GM06990 (cell line): ENCODE measurements at regions not wholly inside any gene's neighbourhood (a gene's known extent, or its start where the extent isn't known, plus 50 kb on each side); places are given as distances from the start of the nearest gene placed in this dataset.

Experiments used
- DNase-seq: peaks from one replicate; pipeline ENCODE4 v3.0.0-alpha.2; 2011; ENCODE audit not compliant: insufficient read length; ENCODE audit errors: extremely low read depth
- H3K27me3 ChIP-seq: replicated peaks from 2 replicates; pipeline ENCODE4 v1.6.0; 2011; ENCODE audit warnings: low read length; ENCODE audit not compliant: control insufficient read depth, insufficient read depth
- H3K36me3 ChIP-seq: 2 replicates; pipeline ENCODE4 v1.5.1; 2011; ENCODE audit warnings: low read length; ENCODE audit not compliant: control insufficient read depth, insufficient read depth
- H3K4me3 ChIP-seq: replicated peaks from 2 replicates; pipeline ENCODE4 v1.5.1; 2011; ENCODE audit warnings: low read depth, mild to moderate bottlenecking, control low read depth, low read length
- CTCF ChIP-seq: IDR thresholded peaks from 2 replicates; pipeline ENCODE4 v1.5.1; 2011; ENCODE audit warnings: low read length, control low read depth, mild to moderate bottlenecking, inconsistent platforms; ENCODE audit not compliant: insufficient read depth, poor library complexity, severe bottlenecking

DNA sequence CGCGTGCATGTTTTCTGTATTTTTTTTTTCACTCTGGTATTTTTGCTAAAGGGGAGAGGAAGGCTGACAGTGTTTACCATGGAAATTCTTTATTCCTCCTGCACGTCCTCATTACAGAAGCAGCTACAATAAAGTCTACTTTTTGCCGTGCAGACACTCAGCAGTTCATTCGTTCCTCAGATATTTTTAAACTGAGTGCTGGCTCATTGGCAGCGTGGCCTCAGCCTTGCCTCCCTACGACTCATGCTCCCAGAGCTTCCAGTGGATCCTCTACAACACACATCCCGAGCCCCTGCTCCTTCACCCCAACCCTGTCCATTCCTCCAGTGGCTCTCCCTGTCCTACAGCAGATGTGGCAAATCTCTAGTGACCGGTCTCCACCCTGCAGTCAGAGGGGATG, 239.2 kb upstream of the ZMIZ1 start:
- no peak for DNase-seq
- no peak for TF ChIP-seq CTCF
- H3K27me3 ChIP-seq = no peaks in the 10 kb centered on the region; the same call in none of the 2 replicates
- H3K36me3 ChIP-seq = no peaks in the 10 kb centered on the region
- H3K4me3 ChIP-seq = no peak overlapping the region

GRCh38 chr10:78830062-78830975, 238.4 kb upstream of the ZMIZ1 start:
- no peak overlapping the region for H3K4me3 ChIP-seq
- no peak for DNase-seq
- no peaks in the 10 kb centered on the region for H3K36me3 ChIP-seq
- TF ChIP-seq CTCF = no peak
- H3K27me3 ChIP-seq = no peaks in the 10 kb centered on the region; the same call in none of the 2 replicates

GRCh38 chr10:78830976-78831375, 237.8 kb upstream of the ZMIZ1 start:
- no peaks in the 10 kb centered on the region for H3K36me3 ChIP-seq
- TF ChIP-seq CTCF = no peak
- no peaks in the 10 kb centered on the region; the same call in none of the 2 replicates for H3K27me3 ChIP-seq
- no peak for DNase-seq
- no peak overlapping the region for H3K4me3 ChIP-seq

DNA sequence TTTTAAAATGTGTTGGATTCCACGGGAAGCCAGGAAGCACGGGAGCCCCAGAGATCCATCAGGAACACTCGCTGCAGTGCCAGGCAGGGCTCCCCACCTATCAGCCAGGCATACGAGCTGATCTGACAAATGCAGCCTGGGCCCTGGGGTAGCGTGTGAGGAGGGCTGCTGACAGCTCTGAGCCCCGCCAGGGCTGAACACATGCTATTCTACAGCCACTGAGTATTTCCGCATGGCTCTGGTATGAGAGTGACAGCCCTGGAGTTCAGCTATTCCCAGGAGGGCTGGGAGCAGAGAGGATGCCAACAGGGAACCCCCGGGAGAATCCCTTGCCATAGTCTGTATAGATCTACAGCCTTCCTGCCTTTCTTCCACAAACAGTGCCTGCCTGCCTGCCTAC, 237.3 kb upstream of the ZMIZ1 start:
- no peaks in the 10 kb centered on the region for H3K36me3 ChIP-seq
- no peak for TF ChIP-seq CTCF
- H3K27me3 ChIP-seq = no peaks in the 10 kb centered on the region; the same call in none of the 2 replicates
- no peak overlapping the region for H3K4me3 ChIP-seq
- DNase-seq = no peak

DNA sequence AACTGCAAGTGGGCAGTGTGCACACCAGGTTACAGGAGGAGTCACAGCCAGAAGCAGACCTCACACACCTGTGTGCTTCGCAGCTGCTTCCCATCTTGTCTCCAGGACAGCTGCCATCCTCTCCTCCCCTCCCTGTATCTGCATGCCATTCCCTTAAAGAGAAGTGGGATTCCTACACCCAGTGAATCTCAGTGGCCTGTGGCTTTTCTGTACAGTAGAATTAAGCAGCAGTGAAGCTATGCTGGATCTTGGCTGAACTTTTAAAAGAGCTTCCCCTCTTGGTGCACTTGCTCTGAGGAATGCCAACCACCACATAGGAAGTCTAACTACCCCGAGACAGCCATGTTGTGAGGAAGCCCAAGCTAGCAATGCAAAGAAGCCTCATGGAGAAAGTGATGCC, 236.5 kb upstream of the ZMIZ1 start:
- DNase-seq = no peak
- Histone ChIP-seq H3K36me3 (no peaks in the 10 kb centered on the region), H3K4me3 (no peak overlapping the region), H3K27me3 (no peaks in the 10 kb centered on the region; the same call in none of the 2 replicates)
- TF ChIP-seq CTCF = no peak

DNA sequence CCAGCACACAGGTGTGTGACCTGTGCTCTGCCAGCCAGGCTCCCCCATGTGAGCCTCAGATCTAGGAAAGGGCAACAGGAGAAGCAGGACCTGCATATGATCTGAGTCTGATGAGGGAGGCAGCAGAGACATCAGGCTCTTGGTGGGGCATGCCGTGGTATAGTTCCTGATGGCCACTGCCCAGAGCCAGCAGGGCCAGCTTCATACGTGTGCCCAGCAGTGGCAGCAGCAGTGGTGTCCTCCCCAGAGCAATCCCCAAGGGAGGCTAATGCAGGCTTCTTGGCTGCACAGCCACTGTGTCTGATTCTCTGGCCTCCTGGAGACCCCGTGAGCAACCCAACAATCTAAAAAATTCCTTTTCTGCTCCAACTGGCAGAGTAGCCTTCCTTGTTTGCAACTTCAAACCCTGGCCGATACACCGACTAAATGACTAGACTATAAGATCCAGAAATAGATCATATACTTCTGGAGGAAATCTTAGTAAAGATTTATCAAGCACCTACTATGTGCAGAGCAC, 230.6 kb upstream of the ZMIZ1 start:
- TF ChIP-seq CTCF = no peak
- no peak for DNase-seq
- Histone ChIP-seq H3K27me3 (no peaks in the 10 kb centered on the region; the same call in 1 of the 2 replicates), H3K36me3 (no peaks in the 10 kb centered on the region), H3K4me3 (no peak overlapping the region)
